ENCODE measurements at regions not wholly inside any gene's neighbourhood (a gene's known extent, or its start where the extent isn't known, plus 50 kb on each side); places are given as distances from the start of the nearest gene placed in this dataset.
A peak's percentile ranks its signal among the peaks of the same experiment; 100 is the strongest.

- TF ChIP-seq AKNA (CRISPR knock-in tag; IDR thresholded peaks at IDR 0.05; ENCODE audit: borderline replicate concordance) (no peak), XRCC5 (optimal IDR thresholded peaks at IDR 0.05; ENCODE audit: low read length) (peak; percentile 50), FOSL2 (CRISPR knock-in tag; IDR thresholded peaks at IDR 0.05) (peak; percentile 71), ZNF652 (CRISPR knock-in tag; IDR thresholded peaks at IDR 0.05; ENCODE audit: borderline replicate concordance, low read depth) (no peak), TEAD2 (CRISPR knock-in tag; IDR thresholded peaks at IDR 0.05) (no peak), HNRNPL (IDR thresholded peaks at IDR 0.05; ENCODE audit: low read depth, low read length) (peak; percentile 78), CSRNP1 (CRISPR knock-in tag; IDR thresholded peaks at IDR 0.05) (no peak), HNF1B (CRISPR knock-in tag; IDR thresholded peaks at IDR 0.05) (0 out of 2 replicates have a peak, but pooled peaks have one; percentile 14), NFYB (CRISPR knock-in tag; IDR thresholded peaks at IDR 0.05) (no peak), AGO2 (optimal IDR thresholded peaks at IDR 0.05; ENCODE audit: low read depth, low read length) (peak; percentile 21), ZBTB38 (CRISPR knock-in tag; IDR thresholded peaks at IDR 0.05) (peak; percentile 93), ZNF605 (CRISPR knock-in tag; IDR thresholded peaks at IDR 0.05) (0 out of 2 replicates have a peak, but pooled peaks have one; percentile 28), CBX5 (CRISPR knock-in tag; IDR thresholded peaks at IDR 0.05; ENCODE audit: borderline replicate concordance) (peak; percentile 26; the same call in 1 of the 2 replicates), ZNF687 (CRISPR knock-in tag; IDR thresholded peaks at IDR 0.05) (peak; percentile 50; the same call in 1 of the 2 replicates), NFKBIZ (CRISPR knock-in tag; IDR thresholded peaks at IDR 0.05) (no peak)
Measured at GRCh38 chr17:77365584-77366186, 224.9 kb downstream of the SEC14L1 start (continued).

Measured in HepG2 (cell line).